ENCODE measurements at regions not wholly inside any gene's neighbourhood (a gene's known extent, or its start where the extent isn't known, plus 50 kb on each side); places are given as distances from the start of the nearest gene placed in this dataset.

DNA sequence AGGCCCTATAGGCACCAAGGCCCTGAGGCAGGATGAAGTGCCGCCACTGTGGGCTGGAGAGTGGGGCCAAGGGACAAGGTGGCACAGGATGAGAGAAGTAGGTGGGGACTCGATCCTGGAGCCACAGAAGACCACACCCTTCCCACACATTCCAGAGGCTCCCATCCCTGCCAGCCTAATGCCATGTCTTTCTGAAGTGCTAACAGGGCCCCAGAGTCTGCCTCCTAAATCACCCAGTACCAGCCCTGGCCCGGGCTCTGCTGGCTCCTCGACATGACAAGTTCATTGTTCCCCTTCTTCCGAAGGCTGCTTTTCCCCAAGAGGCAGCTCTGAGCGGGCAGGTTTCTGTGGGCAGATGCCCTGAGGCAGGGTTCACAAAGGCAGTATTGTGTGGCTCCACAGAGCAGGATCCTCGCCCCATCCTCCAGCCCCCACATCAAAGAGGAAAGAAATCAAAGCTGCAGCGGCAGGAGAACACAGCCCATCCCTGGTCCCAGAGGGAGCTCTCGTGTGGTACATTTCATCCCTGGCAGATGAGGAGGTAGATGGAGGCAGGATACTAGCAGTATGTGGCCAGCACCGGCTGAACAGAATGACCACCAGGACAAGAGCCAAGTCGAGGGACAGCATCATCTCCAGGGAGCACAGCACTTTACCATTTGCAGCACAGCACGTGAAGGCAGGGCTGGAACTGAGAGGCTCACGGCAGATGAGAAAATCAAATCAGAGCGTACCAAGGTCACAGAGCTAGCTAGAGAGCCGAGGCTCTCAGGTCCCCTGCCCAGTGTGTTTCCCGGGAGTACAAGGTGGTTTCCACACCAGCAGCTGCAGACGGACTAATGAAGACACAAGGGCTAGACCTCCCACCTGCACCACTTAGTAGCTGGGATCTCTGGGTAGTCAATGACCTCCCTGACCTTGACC, 64.8 kb downstream of the SYF2 start (continued):
- TF ChIP-seq, protein P1, sequence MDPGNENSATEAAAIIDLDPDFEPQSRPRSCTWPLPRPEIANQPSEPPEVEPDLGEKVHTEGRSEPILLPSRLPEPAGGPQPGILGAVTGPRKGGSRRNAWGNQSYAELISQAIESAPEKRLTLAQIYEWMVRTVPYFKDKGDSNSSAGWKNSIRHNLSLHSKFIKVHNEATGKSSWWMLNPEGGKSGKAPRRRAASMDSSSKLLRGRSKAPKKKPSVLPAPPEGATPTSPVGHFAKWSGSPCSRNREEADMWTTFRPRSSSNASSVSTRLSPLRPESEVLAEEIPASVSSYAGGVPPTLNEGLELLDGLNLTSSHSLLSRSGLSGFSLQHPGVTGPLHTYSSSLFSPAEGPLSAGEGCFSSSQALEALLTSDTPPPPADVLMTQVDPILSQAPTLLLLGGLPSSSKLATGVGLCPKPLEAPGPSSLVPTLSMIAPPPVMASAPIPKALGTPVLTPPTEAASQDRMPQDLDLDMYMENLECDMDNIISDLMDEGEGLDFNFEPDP (CRISPR knock-in tag; conservative IDR thresholded peaks at IDR 0.05) = 0 out of 2 replicates have a peak, but pooled peaks have one; percentile 56
- no peak for TF ChIP-seq SRSF4 (IDR thresholded peaks at IDR 0.05; ENCODE audit: low read depth, low read length, poor library complexity, severe bottlenecking)
- peak; percentile 93 for TF ChIP-seq ZNF292 (CRISPR knock-in tag; IDR thresholded peaks at IDR 0.05; ENCODE audit: borderline replicate concordance, low read depth)
- no peak for TF ChIP-seq ZZZ3 (CRISPR knock-in tag; IDR thresholded peaks at IDR 0.05; ENCODE audit: borderline replicate concordance)
- TF ChIP-seq, protein P2, sequence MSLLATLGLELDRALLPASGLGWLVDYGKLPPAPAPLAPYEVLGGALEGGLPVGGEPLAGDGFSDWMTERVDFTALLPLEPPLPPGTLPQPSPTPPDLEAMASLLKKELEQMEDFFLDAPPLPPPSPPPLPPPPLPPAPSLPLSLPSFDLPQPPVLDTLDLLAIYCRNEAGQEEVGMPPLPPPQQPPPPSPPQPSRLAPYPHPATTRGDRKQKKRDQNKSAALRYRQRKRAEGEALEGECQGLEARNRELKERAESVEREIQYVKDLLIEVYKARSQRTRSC (CRISPR knock-in tag; IDR thresholded peaks at IDR 0.05; ENCODE audit: low read depth) = no peak
- TF ChIP-seq ZNF772 (CRISPR knock-in tag; IDR thresholded peaks at IDR 0.05) = peak; percentile 79; the same call in 1 of the 2 replicates
- TF ChIP-seq JUN (CRISPR knock-in tag; IDR thresholded peaks at IDR 0.05) = no peak
- no peak for TF ChIP-seq ZNF891 (CRISPR knock-in tag; IDR thresholded peaks at IDR 0.05)
- no peak for TF ChIP-seq KLF9 (CRISPR knock-in tag; IDR thresholded peaks at IDR 0.05; ENCODE audit: low read depth)
- no peak for TF ChIP-seq RORA (CRISPR knock-in tag; IDR thresholded peaks at IDR 0.05)
- peak; percentile 71 for TF ChIP-seq ZMYM4 (CRISPR knock-in tag; IDR thresholded peaks at IDR 0.05)
- TF ChIP-seq PHF5A (CRISPR knock-in tag; IDR thresholded peaks at IDR 0.05; ENCODE audit: low read depth, unreplicated experiment) = peak; percentile 31
- peak; percentile 79 for TF ChIP-seq ZNF263 (CRISPR knock-in tag; IDR thresholded peaks at IDR 0.05)
- TF ChIP-seq ZNF274 (CRISPR knock-in tag; IDR thresholded peaks at IDR 0.05) = no peak
- no peak for TF ChIP-seq ZNF672 (CRISPR knock-in tag; IDR thresholded peaks at IDR 0.05)
- no peak for TF ChIP-seq FOXM1 (CRISPR knock-in tag; IDR thresholded peaks at IDR 0.05)
- TF ChIP-seq TBX2 (CRISPR knock-in tag; IDR thresholded peaks at IDR 0.05; ENCODE audit: borderline replicate concordance) = peak; percentile 87
- TF ChIP-seq HOXA9 (CRISPR knock-in tag; IDR thresholded peaks at IDR 0.05; ENCODE audit: borderline replicate concordance) = no peak
- TF ChIP-seq CCDC6 (CRISPR knock-in tag; IDR thresholded peaks at IDR 0.05) = peak; percentile 77
- TF ChIP-seq KDM4B (CRISPR knock-in tag; IDR thresholded peaks at IDR 0.05) = 0 out of 2 replicates have a peak, but pooled peaks have one; percentile 76
- 0 out of 2 replicates have a peak, but pooled peaks have one; percentile 50 for TF ChIP-seq ZNF557 (CRISPR knock-in tag; IDR thresholded peaks at IDR 0.05)
- TF ChIP-seq, protein P3, sequence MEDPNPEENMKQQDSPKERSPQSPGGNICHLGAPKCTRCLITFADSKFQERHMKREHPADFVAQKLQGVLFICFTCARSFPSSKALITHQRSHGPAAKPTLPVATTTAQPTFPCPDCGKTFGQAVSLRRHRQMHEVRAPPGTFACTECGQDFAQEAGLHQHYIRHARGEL (CRISPR knock-in tag; IDR thresholded peaks at IDR 0.05) = no peak
- no peak; the same call in 1 of the 2 replicates for TF ChIP-seq ZNF629 (CRISPR knock-in tag; conservative IDR thresholded peaks at IDR 0.05)
- no peak for TF ChIP-seq ZFP36 (IDR thresholded peaks at IDR 0.05; ENCODE audit: borderline replicate concordance, low read depth, low read length, partially characterized antibody)
- no peak for TF ChIP-seq FOXP1 (IDR thresholded peaks at IDR 0.05)
- TF ChIP-seq FOXP1 (CRISPR knock-in tag; IDR thresholded peaks at IDR 0.05) = peak; percentile 57; the same call in 1 of the 2 replicates
- TF ChIP-seq ELF4 (CRISPR knock-in tag; IDR thresholded peaks at IDR 0.05; ENCODE audit: borderline replicate concordance) = 0 out of 2 replicates have a peak, but pooled peaks have one; percentile 13
- TF ChIP-seq POLR2AphosphoS5 (IDR thresholded peaks at IDR 0.05; ENCODE audit: low read depth, low read length) = peak; percentile 59; the same call in 1 of the 2 replicates
- TF ChIP-seq SP5 (CRISPR knock-in tag; IDR thresholded peaks at IDR 0.05; ENCODE audit: borderline replicate concordance, low read depth) = peak; percentile 75
- TF ChIP-seq ZFP36L1 (CRISPR knock-in tag; IDR thresholded peaks at IDR 0.05) = no peak
- no peak for TF ChIP-seq ONECUT2 (CRISPR knock-in tag; IDR thresholded peaks at IDR 0.05)

All from HepG2 (cell line).